Endothelial cell of umbilical vein (primary cell): ENCODE measurements at regions not wholly inside any gene's neighbourhood (a gene's known extent, or its start where the extent isn't known, plus 50 kb on each side); places are given as distances from the start of the nearest gene placed in this dataset.

Experiments
- BruUV-seq: library from RNA; stranded (reverse); fragments of 400-500 nt; replicated peaks from 2 replicates; lab custom pipeline; 2021; lab: Mats Ljungman, UMichigan
- CTCF ChIA-PET: fragments of 300-600, 350-600 bp; sonication (Branson Sonifier 250); formaldehyde crosslinking; loops from one replicate; lab custom pipeline; 2021; ENCODE audit warnings: antibody characterized with exemption, inconsistent platforms; lab: Charles Lee
- POLR2A ChIA-PET: fragments of 300-600, 350-600 bp; sonication (Branson Sonifier 250); formaldehyde crosslinking; loops from one replicate; lab custom pipeline; 2021; ENCODE audit warnings: antibody characterized with exemption, inconsistent platforms; lab: Charles Lee
- DNase-seq: peaks from one replicate; pipeline ENCODE4 v3.0.0-alpha.2; 2011; ENCODE audit warnings: low read depth, low spot score
- FAIRE-seq: peaks from 2 replicates; lab custom pipeline; 2011; peaks lifted over from hg19 to GRCh38; lab: Jason Lieb, UNC
- H2AFZ ChIP-seq: 2 replicates; pipeline ENCODE4 v1.6.0; 2012; ENCODE audit warnings: low read depth, low read length, control low read depth, inconsistent platforms
- H3K27ac ChIP-seq: 2 replicates; pipeline ENCODE4 v1.5.1; 2011; ENCODE audit warnings: low read depth, mild to moderate bottlenecking, control low read depth, low read length, moderate library complexity; ENCODE audit not compliant: insufficient read depth
- H3K27me3 ChIP-seq, 2 experiments: 2 replicates each; pipeline versions ENCODE4 v1.6.0 to v1.6.1; 2011; ENCODE audit warnings: low read length in 2 of 2, mixed read lengths in 1 of 2; ENCODE audit not compliant: control insufficient read depth in 2 of 2, insufficient read depth in 2 of 2
- H3K36me3 ChIP-seq, 2 experiments: 2 replicates in 1 of 2; 3 replicates in 1 of 2; pipeline ENCODE4 v1.5.1; 2011; ENCODE audit warnings: low read length in 2 of 2, mild to moderate bottlenecking in 1 of 2, moderate library complexity in 1 of 2; ENCODE audit not compliant: control insufficient read depth in 2 of 2, insufficient read depth in 2 of 2; ENCODE audit errors: extremely low read depth in 1 of 2
- H3K4me1 ChIP-seq: 3 replicates; pipeline ENCODE4 v1.5.1; 2011; ENCODE audit warnings: mild to moderate bottlenecking, low read length; ENCODE audit not compliant: control insufficient read depth, insufficient read depth; ENCODE audit errors: extremely low read depth
- H3K4me2 ChIP-seq: 2 replicates; pipeline ENCODE4 v1.6.1; 2011; ENCODE audit warnings: low read length, control low read depth, mixed read lengths; ENCODE audit not compliant: insufficient read depth
- H3K4me3 ChIP-seq, 3 experiments: fragments of 200-600 bp in 1 of 3; sonication (generic), shearing (Covaris generic) in 1 of 3; replicated peaks in 1 of 3; 2 replicates each; pipeline ENCODE4 v1.5.1; 2011 to 2016; ENCODE audit warnings: control low read depth in 3 of 3, low read length in 3 of 3, mild to moderate bottlenecking in 2 of 3, inconsistent platforms in 1 of 3, low read depth in 1 of 3, moderate library complexity in 1 of 3; ENCODE audit not compliant: insufficient read depth in 1 of 3
- H3K79me2 ChIP-seq: 2 replicates; pipeline ENCODE4 v1.6.0; 2012; ENCODE audit warnings: low read length, inconsistent platforms; ENCODE audit not compliant: control insufficient read depth, insufficient read depth
- H3K9ac ChIP-seq: replicated peaks from 2 replicates; pipeline ENCODE3; 2011; ENCODE audit warnings: low read length, control low read depth; ENCODE audit not compliant: insufficient read depth; ENCODE audit errors: extremely low read depth
- H3K9me1 ChIP-seq: replicated peaks from 3 replicates; pipeline ENCODE4 v1.6.0; 2011; ENCODE audit warnings: mild to moderate bottlenecking, low read length; ENCODE audit not compliant: control insufficient read depth, insufficient read depth; ENCODE audit errors: extremely low read depth
- H3K9me3 ChIP-seq: replicated peaks from 2 replicates; pipeline ENCODE4 v1.5.1; 2012; ENCODE audit warnings: low read length, inconsistent platforms; ENCODE audit not compliant: control insufficient read depth, insufficient read depth
- H4K20me1 ChIP-seq: replicated peaks from 2 replicates; pipeline ENCODE3; 2011; ENCODE audit warnings: mild to moderate bottlenecking, low read length; ENCODE audit not compliant: control insufficient read depth, insufficient read depth; ENCODE audit errors: extremely low read depth
- EZH2 ChIP-seq: IDR thresholded peaks from 2 replicates; pipeline ENCODE4 v1.6.1; 2012; ENCODE audit warnings: borderline replicate concordance, low read depth, mild to moderate bottlenecking, moderate library complexity, low read length, inconsistent platforms; ENCODE audit not compliant: severe bottlenecking
- FOS ChIP-seq: IDR thresholded peaks from 2 replicates; pipeline ENCODE4 v1.6.1; 2011; ENCODE audit warnings: mild to moderate bottlenecking, low read length, moderate library complexity, borderline replicate concordance; ENCODE audit not compliant: insufficient read depth
- GATA2 ChIP-seq: IDR thresholded peaks from 2 replicates; pipeline ENCODE4 v1.7.0; 2011; ENCODE audit warnings: low read depth, mild to moderate bottlenecking, moderate library complexity, mixed read lengths, low read length; ENCODE audit not compliant: insufficient read length, insufficient read depth
- JUN ChIP-seq: IDR thresholded peaks from 2 replicates; pipeline ENCODE4 v1.6.1; 2011; ENCODE audit warnings: borderline replicate concordance, low read depth; ENCODE audit not compliant: insufficient read length, insufficient read depth
- MYC ChIP-seq: IDR thresholded peaks from one replicate; pipeline ENCODE4 v1.6.1; 2011; ENCODE audit warnings: mild to moderate bottlenecking, low read depth, low read length
- POLR2A ChIP-seq: IDR thresholded peaks from 2 replicates; pipeline ENCODE4 v1.6.1; 2012; ENCODE audit warnings: low read depth, mild to moderate bottlenecking, control low read depth, low read length
- POLR2AphosphoS5 ChIP-seq: IDR thresholded peaks from 2 replicates; pipeline ENCODE4 v1.6.1; 2012; ENCODE audit warnings: low read depth, mild to moderate bottlenecking, control low read depth, low read length, moderate library complexity; ENCODE audit not compliant: insufficient read depth
- dilution Hi-C: fragments of 300-500 bp; cut with MboI; formaldehyde crosslinking; loops from one replicate; pipeline ENCODE4 v1.15.0; 2019; ENCODE audit warnings: low sequenced_read_pairs; ENCODE audit not compliant: extremely low pct_ligation_motif_present
- intact Hi-C: fragments of 100-400 bp; cut with micrococcal nuclease; formaldehyde crosslinking; loops from one replicate; pipeline ENCODE4 v1.10.0; 2022
- TF ChIP-seq, protein P1 (sequence below), 2 donors: IDR thresholded peaks; 1 replicate in 1 of 2; 2 replicates in 1 of 2; pipeline ENCODE4 v1.5.1; 2011; ENCODE audit warnings: low read length in 2 of 2, mild to moderate bottlenecking in 2 of 2, moderate library complexity in 2 of 2, control low read depth in 1 of 2, inconsistent platforms in 1 of 2, low read depth in 1 of 2; ENCODE audit not compliant: insufficient read depth in 1 of 2; ENCODE audit errors: extremely low read depth in 1 of 2
- TF ChIP-seq, protein P2 (sequence below): IDR thresholded peaks from 2 replicates; pipeline ENCODE4 v1.6.1; 2011; ENCODE audit not compliant: insufficient read depth, insufficient read length

DNA sequence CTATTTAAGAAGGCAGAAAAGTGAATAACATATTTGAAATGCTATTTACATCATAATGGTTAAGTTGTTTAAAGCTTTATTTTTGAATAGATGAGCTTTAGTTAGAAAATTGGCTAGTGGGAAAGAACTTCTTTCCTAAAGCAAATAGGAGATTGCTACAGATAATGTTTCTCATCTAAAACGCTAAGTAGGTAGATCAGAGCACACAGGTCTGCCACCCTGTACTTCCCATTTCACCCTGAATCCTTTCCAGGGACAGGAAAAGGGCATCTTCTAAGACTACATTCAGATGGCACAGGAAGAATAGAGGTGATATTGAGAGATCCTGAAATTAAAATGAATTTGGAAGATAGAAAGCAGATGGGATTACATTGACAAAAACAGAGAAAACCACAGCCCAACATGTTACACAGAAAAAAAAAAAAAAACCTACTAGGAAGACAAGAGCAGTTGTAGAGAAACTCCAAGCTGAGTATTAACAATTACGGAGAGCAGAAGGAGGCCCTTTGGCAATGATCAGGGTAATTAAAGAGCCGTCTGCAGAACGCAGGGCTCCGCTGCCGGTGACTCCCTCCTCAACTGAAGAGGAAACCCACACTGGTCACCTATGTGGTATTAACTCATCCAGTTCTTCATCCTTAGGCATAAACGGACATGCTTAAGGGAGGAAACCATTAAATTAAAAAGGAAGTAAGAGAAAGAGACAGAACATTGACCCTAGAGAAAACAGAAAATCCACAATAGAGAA lies 53.6 kb upstream of the MAP10 start:
- Histone ChIP-seq H3K4me2 (no peak overlapping the region), H3K4me3 (no peak overlapping the region), H3K9me3 (peaks cover 5% of the 10 kb centered on the region), H3K36me3 (no peaks in the 10 kb centered on the region), H3K4me1 (no peaks in the 10 kb centered on the region), H3K79me2 (no peaks in the 10 kb centered on the region), H3K9ac (no peak overlapping the region), H3K27ac (no peak overlapping the region), H4K20me1 (no peaks in the 10 kb centered on the region), H3K27me3 (no peaks in the 10 kb centered on the region), H2AFZ (no peak overlapping the region), H3K9me1 (no peaks in the 10 kb centered on the region)
- no peak for DNase-seq
- dilution Hi-C loops = no loop called here
- ChIA-PET POLR2A (no interaction called here), CTCF (no interaction called here)
- no TSS peak for BruUV-seq
- intact Hi-C loops = no loop called here
- TF ChIP-seq, protein P1, sequence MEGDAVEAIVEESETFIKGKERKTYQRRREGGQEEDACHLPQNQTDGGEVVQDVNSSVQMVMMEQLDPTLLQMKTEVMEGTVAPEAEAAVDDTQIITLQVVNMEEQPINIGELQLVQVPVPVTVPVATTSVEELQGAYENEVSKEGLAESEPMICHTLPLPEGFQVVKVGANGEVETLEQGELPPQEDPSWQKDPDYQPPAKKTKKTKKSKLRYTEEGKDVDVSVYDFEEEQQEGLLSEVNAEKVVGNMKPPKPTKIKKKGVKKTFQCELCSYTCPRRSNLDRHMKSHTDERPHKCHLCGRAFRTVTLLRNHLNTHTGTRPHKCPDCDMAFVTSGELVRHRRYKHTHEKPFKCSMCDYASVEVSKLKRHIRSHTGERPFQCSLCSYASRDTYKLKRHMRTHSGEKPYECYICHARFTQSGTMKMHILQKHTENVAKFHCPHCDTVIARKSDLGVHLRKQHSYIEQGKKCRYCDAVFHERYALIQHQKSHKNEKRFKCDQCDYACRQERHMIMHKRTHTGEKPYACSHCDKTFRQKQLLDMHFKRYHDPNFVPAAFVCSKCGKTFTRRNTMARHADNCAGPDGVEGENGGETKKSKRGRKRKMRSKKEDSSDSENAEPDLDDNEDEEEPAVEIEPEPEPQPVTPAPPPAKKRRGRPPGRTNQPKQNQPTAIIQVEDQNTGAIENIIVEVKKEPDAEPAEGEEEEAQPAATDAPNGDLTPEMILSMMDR (IDR thresholded peaks at IDR 0.05; ENCODE audit: extremely low read depth in 1 of 2, insufficient read depth in 1 of 2, low read depth in 1 of 2, low read length in 2 of 2) = no peak
- TF ChIP-seq EZH2 (no peak), MYC (no peak), GATA2 (no peak), JUN (no peak), POLR2A (no peak), POLR2AphosphoS5 (no peak), FOS (no peak)
- TF ChIP-seq, protein P2, sequence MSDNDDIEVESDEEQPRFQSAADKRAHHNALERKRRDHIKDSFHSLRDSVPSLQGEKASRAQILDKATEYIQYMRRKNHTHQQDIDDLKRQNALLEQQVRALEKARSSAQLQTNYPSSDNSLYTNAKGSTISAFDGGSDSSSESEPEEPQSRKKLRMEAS = no peak
- FAIRE-seq = no peak
